NB4 (cell line): ENCODE measurements at regions not wholly inside any gene's neighbourhood (a gene's known extent, or its start where the extent isn't known, plus 50 kb on each side); places are given as distances from the start of the nearest gene placed in this dataset.

ENCODE experiments used
- DNase-seq: peaks from one replicate; pipeline ENCODE4 v3.0.0; 2010; ENCODE audit warnings: low read depth
- H3K4me3 ChIP-seq: one replicate; pipeline ENCODE4 v1.5.1; 2011; ENCODE audit warnings: mild to moderate bottlenecking, low read depth, low read length, moderate library complexity
- MYC ChIP-seq: IDR thresholded peaks from 2 replicates; pipeline ENCODE4 v1.6.1; 2011; ENCODE audit warnings: low read depth, low read length
- POLR2A ChIP-seq: IDR thresholded peaks from 2 replicates; pipeline ENCODE4 v1.6.1; 2011; ENCODE audit warnings: mild to moderate bottlenecking; ENCODE audit not compliant: insufficient read length; ENCODE audit errors: extremely low read depth
- TF ChIP-seq, protein P1 (sequence below): IDR thresholded peaks from 2 replicates; pipeline ENCODE4 v1.6.1; 2011; ENCODE audit warnings: low read depth, low read length
- TF ChIP-seq, protein P2 (sequence below): IDR thresholded peaks from one replicate; pipeline ENCODE4 v1.5.1; 2012; ENCODE audit warnings: low read depth, low read length

DNA sequence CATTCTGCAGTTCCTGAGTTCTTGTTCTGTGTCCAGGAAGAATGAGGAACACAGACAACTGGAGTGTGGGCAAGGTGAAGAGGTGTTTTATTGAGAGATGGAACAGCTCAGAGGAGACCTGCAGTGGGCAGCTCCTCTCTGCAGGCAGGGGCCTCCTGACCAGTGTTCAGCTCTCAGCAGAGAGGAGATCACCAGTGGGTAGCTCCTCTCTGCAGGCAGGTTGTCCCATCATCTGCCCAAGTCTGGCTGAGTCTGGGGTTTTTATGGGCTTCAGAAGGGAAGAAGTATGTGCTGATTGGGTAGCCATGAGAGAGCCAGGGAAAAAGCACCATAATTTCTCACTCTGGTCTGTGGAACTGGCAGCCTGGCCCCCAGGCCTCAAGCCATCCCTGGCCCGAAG is 56.0 kb upstream of the RASGEF1B start:
- TF ChIP-seq MYC, result no peak
- TF ChIP-seq, protein P1, sequence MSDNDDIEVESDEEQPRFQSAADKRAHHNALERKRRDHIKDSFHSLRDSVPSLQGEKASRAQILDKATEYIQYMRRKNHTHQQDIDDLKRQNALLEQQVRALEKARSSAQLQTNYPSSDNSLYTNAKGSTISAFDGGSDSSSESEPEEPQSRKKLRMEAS, result no peak
- no peak for TF ChIP-seq POLR2A
- TF ChIP-seq, protein P2, sequence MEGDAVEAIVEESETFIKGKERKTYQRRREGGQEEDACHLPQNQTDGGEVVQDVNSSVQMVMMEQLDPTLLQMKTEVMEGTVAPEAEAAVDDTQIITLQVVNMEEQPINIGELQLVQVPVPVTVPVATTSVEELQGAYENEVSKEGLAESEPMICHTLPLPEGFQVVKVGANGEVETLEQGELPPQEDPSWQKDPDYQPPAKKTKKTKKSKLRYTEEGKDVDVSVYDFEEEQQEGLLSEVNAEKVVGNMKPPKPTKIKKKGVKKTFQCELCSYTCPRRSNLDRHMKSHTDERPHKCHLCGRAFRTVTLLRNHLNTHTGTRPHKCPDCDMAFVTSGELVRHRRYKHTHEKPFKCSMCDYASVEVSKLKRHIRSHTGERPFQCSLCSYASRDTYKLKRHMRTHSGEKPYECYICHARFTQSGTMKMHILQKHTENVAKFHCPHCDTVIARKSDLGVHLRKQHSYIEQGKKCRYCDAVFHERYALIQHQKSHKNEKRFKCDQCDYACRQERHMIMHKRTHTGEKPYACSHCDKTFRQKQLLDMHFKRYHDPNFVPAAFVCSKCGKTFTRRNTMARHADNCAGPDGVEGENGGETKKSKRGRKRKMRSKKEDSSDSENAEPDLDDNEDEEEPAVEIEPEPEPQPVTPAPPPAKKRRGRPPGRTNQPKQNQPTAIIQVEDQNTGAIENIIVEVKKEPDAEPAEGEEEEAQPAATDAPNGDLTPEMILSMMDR, result no peak
- H3K4me3 ChIP-seq, result no peak overlapping the region
- no peak for DNase-seq

- H3K4me3 ChIP-seq, result no peak overlapping the region
- TF ChIP-seq POLR2A (no peak), MYC (no peak)
- TF ChIP-seq, protein P2, result no peak
- TF ChIP-seq, protein P1, result no peak
- no peak for DNase-seq
These were observed 55.4 kb upstream of the RASGEF1B start for GRCh38 chr4:81527115-81527514.

DNA sequence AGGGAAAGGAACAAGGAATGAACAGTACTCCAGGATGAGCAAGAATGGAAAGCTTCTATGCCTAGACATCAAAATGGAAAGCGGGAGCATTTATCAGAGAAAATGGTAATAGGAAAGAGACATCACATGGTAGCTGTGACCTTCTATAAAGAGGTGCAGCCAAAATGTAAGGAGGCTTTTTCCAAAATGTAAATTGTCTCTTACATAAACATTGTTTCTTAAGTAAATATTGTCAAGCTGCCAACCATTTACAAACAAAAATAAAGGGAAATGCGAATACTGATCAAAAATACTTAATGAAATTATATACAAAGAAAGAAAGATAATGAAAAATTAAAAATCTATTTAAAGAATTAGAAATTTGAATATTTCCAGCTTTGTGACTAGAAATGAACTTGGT is 55.0 kb upstream of the RASGEF1B start:
- TF ChIP-seq MYC (no peak), POLR2A (no peak)
- TF ChIP-seq, protein P2, result no peak
- TF ChIP-seq, protein P1, result no peak
- DNase-seq, result no peak
- H3K4me3 ChIP-seq, result no peak overlapping the region

DNA sequence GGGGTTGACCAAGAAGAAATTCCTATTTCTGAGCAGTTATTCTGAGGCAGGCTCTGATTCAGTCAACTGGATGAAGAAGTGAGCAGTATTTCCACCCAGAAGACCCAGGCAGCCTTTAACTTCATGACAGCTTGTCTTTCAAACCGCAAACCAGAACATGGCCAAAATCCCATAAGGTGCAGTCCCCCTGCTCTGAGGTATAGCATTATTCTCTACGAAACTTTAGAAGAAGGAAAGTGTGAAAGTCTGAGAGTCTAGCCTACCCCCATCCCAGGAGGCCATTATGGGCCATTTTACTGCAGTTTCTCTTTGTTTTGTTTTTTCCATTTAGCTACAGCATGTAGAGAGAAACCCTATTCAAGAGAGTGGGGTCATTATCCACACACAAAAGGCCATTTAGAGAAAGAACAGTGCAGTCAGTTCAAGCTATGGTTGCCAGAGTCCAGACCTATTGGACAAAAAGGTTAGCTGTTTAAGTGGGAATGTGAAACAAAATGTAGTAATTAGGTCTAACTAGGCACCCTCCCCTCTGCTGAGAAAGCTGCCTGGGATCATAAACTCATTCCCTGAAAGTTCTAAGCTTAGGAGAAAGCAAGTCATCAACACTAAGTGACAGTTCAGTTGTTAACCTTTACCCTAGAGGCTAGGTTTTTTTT is 52.1 kb upstream of the RASGEF1B start:
- no peak for DNase-seq
- H3K4me3 ChIP-seq, result no peak overlapping the region
- TF ChIP-seq, protein P2, result no peak
- TF ChIP-seq, protein P1, result no peak
- TF ChIP-seq POLR2A (no peak), MYC (no peak)

DNA sequence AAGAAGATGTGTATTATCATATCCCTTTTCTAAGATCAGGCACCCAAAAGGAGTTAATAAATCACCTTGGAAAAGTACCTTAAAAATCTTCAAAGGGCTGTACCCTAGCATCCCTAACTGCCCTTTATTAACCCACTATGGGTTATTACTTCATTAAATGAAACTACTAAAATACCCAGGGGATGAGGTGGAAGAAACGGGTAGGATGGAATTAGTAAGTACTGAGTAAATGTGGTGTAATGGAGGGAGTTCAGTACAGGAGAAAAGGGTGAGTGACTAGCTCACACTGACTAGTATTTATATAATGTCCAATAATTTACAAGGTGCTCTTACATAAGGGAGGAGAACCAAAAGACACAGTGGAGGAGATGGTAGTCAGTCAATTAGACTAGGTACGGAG is 51.0 kb upstream of the RASGEF1B start:
- no peak overlapping the region for H3K4me3 ChIP-seq
- TF ChIP-seq, protein P1, result no peak
- TF ChIP-seq, protein P2, result no peak
- no peak for TF ChIP-seq POLR2A
- no peak for DNase-seq

DNA sequence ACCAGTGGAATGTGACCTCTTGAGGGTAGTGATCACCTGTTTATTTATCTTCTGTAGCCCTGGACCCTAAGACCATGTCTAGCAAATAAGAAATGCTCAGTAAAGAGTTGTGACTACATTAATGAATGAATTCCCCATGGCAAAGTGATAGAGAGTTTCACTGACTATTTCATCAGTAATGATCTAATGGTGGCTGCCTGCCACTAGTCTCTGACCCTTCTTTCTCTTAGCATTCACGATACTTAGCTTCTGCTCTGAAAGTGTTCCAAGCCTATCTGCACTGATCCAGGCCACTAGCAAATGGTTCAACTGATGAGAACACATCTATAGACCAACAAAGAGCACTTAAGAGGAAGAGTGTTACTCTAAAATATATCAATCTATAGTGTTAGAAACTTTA is 50.0 kb upstream of the RASGEF1B start:
- TF ChIP-seq, protein P1, result no peak
- TF ChIP-seq, protein P2, result no peak
- TF ChIP-seq MYC, result no peak
- TF ChIP-seq POLR2A, result no peak
- no peak for DNase-seq
- no peak overlapping the region for H3K4me3 ChIP-seq
